HAP-1 (cell line): ENCODE measurements at regions not wholly inside any gene's neighbourhood (a gene's known extent, or its start where the extent isn't known, plus 50 kb on each side); places are given as distances from the start of the nearest gene placed in this dataset.
"Not testable (repeated sequence)": the region's sequence is repeated elsewhere in the genome, so short reads cannot be mapped to it uniquely, and the experiment has no call there.

Experiments used
- DNase-seq, 2 experiments: peaks; one replicate each; pipeline ENCODE4 v3.0.0-alpha.2; 2016 to 2020; ENCODE audit warnings: low spot score in 2 of 2
- H3K27me3 ChIP-seq: fragments of 250-450 bp; sonication (Bioruptor Pico); 2 replicates; pipeline ENCODE4 v1.5.1; 2020; ENCODE audit warnings: low read depth, mild to moderate bottlenecking, moderate library complexity
- H3K36me3 ChIP-seq: fragments of 250-450 bp; sonication (Bioruptor Pico); replicated peaks from 2 replicates; pipeline ENCODE4 v1.5.1; 2020; ENCODE audit warnings: mild to moderate bottlenecking
- H3K4me1 ChIP-seq: fragments of 250-450 bp; sonication (Bioruptor Pico); 2 replicates; pipeline ENCODE4 v1.5.1; 2020; ENCODE audit warnings: mild to moderate bottlenecking
- H3K4me3 ChIP-seq: fragments of 250-450 bp; sonication (Bioruptor Pico); 2 replicates; pipeline ENCODE4 v1.5.1; 2020; ENCODE audit warnings: mild to moderate bottlenecking, moderate library complexity
- H3K9me3 ChIP-seq: fragments of 250-450 bp; sonication (Bioruptor Pico); 2 replicates; pipeline ENCODE4 v1.5.1; 2020; ENCODE audit warnings: mild to moderate bottlenecking, moderate library complexity
- in situ Hi-C: fragments of 300-500 bp; cut with MboI; formaldehyde crosslinking; loops from 3 replicates; pipeline ENCODE4 v1.14.3; 2020; ENCODE audit warnings: low sequenced_read_pairs, inconsistent platforms, mixed read lengths

- no peak for DNase-seq
- Histone ChIP-seq H3K4me1 (peaks cover 38% of the 10 kb centered on the region), H3K36me3 (no peaks in the 10 kb centered on the region), H3K9me3 (no peaks in the 10 kb centered on the region), H3K4me3 (no peak overlapping the region), H3K27me3 (no peaks in the 10 kb centered on the region)
- in situ Hi-C loops, result no loop called here
Measured at GRCh38 chr9:33703430-33704102, 91.8 kb upstream of the PRSS3 start.

DNA sequence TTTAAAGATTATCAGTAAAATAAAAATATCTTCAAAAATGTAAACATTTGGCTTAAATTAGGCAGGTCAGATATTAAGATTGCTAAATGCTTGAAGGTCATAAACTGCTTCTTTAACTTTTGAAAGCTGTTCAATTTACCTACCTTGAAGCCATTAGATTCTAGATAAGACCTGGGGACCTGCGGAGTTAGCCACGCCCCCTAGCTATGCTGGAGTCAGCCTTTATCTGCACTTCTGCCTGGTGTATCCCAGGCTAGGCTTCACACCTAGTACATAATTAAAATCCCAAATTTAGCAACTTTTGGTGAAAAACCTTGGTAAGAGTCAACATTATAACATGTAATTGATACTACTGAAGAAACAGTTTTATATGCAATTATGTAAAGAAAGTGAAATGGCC is 89.9 kb upstream of the PRSS3 start:
- H3K36me3 ChIP-seq, H3K27me3 ChIP-seq, H3K4me3 ChIP-seq, in situ Hi-C loops, DNase-seq, H3K9me3 ChIP-seq: not testable (repeated sequence)
- H3K4me1 ChIP-seq, result peaks cover 53% of the 10 kb centered on the region

DNA sequence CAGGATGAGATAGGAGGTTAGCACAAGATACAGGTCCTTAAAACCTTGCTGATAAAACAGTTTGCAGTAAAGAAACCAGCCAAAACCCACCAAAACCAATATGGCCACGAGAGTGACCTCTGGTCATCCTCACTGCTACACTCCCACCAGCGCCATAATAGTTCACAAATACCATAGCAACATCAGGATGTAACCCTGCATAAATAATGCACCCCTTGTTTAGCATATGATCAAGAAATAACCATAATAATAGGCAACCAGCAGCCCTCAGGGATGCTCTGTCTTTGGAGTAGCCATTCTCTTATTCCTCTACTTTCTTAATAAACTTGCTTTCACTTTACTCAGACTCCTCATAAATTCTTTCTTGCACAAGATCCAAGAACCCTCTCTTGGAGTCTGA is 86.9 kb upstream of the PRSS3 start:
- Histone ChIP-seq H3K9me3 (no peaks in the 10 kb centered on the region), H3K36me3 (no peaks in the 10 kb centered on the region), H3K4me1 (peaks cover 55% of the 10 kb centered on the region), H3K27me3 (no peaks in the 10 kb centered on the region), H3K4me3 (no peak overlapping the region)
- peak; percentile 65 to 80 for DNase-seq
- in situ Hi-C loops, result no loop called here

DNA sequence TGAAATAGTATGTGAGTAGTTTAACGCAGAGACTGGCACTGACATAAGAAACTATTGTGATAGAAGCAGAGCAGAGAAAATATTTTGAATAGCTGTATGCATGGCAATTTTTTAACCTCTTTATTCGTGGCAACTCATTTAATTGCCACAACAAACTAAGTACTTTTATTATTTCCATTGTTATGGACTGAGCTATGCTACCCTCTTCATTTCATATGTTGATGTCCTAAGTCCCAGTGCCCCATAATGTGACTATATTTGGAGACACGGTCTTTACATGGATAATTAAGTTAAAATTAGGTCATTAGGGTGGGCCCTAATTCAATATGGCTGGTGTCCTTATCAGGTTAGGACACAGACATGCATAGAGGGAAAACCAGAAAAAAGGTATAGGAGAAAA is 86.1 kb upstream of the PRSS3 start:
- H3K27me3 ChIP-seq, result no peaks in the 10 kb centered on the region
- peaks cover 48% of the 10 kb centered on the region for H3K4me1 ChIP-seq
- no peaks in the 10 kb centered on the region for H3K9me3 ChIP-seq
- no peak overlapping the region for H3K4me3 ChIP-seq
- in situ Hi-C loops, result no loop called here
- DNase-seq, result peak; percentile 12 to 95
- no peaks in the 10 kb centered on the region for H3K36me3 ChIP-seq

DNA sequence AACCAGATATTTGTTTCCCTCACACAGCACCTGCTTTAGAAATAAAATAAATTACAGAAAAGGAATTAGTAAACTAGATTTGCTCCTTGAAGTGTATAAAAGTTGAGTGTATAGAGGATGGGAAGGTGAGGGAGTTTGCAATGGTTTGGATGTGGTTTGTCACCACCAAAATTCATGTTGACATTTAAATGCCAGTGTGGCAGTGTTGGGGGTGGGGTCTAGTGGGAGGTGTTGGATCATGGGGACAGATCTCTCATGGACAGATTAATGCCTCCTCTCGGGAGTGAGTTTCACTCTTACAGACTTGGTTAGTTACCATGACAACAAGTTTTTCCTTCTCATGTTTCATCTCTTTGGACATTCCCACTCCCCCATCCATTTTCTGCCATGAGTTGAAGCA is 83.9 kb upstream of the PRSS3 start:
- H3K27me3 ChIP-seq, in situ Hi-C loops, H3K36me3 ChIP-seq, H3K4me3 ChIP-seq, H3K9me3 ChIP-seq: not testable (repeated sequence)
- peak in 1 of 2 experiments; percentile 34 for DNase-seq
- H3K4me1 ChIP-seq, result peaks cover 38% of the 10 kb centered on the region

DNA sequence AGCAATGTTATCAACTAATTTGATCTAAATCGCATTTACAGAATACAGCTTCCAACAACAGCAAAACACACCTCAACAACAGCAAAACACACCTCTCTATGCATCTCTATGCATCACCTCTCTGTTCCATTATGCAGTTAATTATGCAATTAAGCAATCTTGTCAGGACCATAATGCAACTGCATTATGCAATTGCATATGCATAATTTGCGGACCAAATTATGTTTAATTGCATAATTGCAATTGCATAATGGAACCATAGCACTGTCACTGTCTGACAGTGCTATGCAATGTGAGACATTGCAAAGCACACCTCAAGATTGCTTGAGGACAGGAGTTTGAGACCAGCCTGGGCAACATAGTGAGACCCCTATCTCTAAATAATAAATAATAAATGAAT is 80.4 kb upstream of the PRSS3 start:
- Histone ChIP-seq H3K36me3 (no peaks in the 10 kb centered on the region), H3K9me3 (no peaks in the 10 kb centered on the region), H3K27me3 (no peaks in the 10 kb centered on the region), H3K4me3 (no peak overlapping the region), H3K4me1 (peaks cover 4% of the 10 kb centered on the region)
- in situ Hi-C loops, result no loop called here
- DNase-seq, result no peak

- in situ Hi-C loops, result no loop called here
- H3K4me1 ChIP-seq, result no peaks in the 10 kb centered on the region
- no peak overlapping the region for H3K4me3 ChIP-seq
- no peaks in the 10 kb centered on the region for H3K36me3 ChIP-seq
- H3K9me3 ChIP-seq, result no peaks in the 10 kb centered on the region
- H3K27me3 ChIP-seq, result no peaks in the 10 kb centered on the region
- DNase-seq, result no peak
Measured at GRCh38 chr9:33718987-33719386, 76.4 kb upstream of the PRSS3 start.

DNA sequence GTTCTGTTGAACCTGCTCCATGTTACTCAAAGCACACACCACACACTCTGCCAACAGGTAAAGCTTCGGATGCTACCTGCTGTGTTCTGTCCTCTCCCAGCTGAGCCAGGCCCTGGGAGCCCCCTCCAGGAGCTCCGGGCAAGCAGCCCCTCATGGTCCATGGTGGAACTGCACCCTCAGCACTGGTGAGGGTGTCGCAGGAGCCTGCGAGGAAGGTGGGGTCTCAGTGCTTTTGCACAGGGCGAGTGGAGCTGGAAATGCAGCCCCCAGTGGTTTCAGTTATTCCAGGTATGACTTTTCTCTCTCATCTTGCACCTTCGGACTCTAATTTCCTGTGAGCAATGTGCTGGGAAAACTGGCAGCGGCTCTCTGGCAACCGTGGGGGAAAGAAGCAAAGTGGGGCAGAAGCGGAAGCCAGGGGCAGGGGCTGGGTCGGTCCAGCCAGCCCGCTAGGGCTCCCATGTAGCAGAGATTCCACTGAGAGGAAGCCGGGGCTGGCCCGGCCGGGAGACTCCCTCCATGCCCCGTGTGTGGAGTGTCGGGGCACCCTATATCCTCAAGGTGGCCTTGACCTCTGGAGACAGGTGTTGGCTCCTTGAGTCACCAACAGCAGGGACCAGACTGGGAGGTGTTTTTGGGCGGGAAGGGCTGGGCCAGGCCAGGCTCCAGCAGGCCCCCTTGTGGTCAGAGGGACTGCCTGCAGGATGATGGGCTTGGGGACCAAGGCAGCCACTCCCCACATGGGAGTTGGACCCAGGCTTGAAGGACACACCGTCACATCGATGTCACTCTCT is 75.6 kb upstream of the PRSS3 start:
- H3K4me3 ChIP-seq, result no peak overlapping the region
- no peaks in the 10 kb centered on the region for H3K9me3 ChIP-seq
- H3K4me1 ChIP-seq, result no peaks in the 10 kb centered on the region
- DNase-seq, result peak; percentile 34 to 78
- H3K27me3 ChIP-seq, result no peaks in the 10 kb centered on the region
- no peaks in the 10 kb centered on the region for H3K36me3 ChIP-seq
- in situ Hi-C loops, result loop anchor here (5.0 kb wide), 1 partner anchor 97 kb away; no protein-coding TSS in a partner anchor

DNA sequence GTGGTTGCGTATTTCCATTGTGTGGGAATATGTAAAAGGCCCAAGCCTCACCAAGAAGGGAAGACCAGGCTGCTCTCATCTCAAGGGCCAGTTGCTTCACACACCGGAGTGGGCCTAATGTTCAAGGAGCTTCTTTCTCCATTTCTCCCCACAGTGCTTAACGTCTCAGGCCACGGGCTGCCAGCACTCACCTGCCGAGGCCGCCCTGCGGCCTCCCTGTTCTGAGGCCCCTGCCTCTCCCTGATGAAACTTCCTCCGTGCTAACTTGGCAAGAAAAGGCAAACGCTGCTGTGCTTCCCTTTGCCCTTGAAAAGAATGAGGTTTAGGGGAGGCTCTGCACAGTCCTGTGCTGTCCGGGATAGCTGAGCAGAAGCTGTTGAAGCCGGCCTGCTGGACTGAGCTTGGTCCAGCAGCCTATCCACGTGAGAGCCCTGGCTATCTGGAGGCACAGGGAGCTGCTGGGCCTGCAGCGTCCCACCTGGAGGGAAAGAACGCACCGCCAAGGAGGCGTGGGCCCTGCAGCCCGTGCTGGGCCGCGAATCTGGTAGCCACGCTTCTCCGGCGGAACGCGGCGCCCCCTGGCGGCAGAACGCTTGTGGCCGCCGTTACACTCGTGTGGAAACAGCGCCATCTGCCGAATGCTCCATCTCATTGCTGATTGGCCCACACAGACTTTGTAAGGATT is 73.5 kb upstream of the PRSS3 start:
- peak; percentile 69 to 94 for DNase-seq
- H3K36me3 ChIP-seq, result no peaks in the 10 kb centered on the region
- in situ Hi-C loops, result loop anchor here (5.0 kb wide), 1 partner anchor 100 kb away; no protein-coding TSS in a partner anchor
- no peaks in the 10 kb centered on the region for H3K27me3 ChIP-seq
- no peak overlapping the region for H3K4me3 ChIP-seq
- no peaks in the 10 kb centered on the region for H3K4me1 ChIP-seq
- H3K9me3 ChIP-seq, result peaks cover 3% of the 10 kb centered on the region; the same call in 1 of the 2 replicates

DNA sequence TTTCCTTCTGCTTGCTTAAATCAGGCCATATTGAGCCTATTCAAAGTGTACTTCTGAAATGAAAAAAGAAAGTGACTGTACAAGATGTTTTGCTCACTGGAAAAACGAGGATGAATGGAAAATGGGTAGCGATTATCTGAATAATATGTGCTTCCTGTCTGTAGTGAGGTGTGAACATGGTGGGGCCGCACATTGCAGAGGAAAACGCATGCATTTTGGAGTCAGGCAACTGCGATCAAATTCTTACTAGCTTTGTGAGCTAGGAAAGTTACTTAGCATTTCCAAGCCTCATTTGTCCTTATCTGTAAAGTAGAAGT is 73.0 kb upstream of the PRSS3 start:
- in situ Hi-C loops, result loop anchor here (5.0 kb wide), 1 partner anchor 100 kb away; no protein-coding TSS in a partner anchor
- H3K36me3 ChIP-seq, result no peaks in the 10 kb centered on the region
- H3K27me3 ChIP-seq, result no peaks in the 10 kb centered on the region
- no peaks in the 10 kb centered on the region for H3K4me1 ChIP-seq
- peaks cover 3% of the 10 kb centered on the region; the same call in 1 of the 2 replicates for H3K9me3 ChIP-seq
- no peak overlapping the region for H3K4me3 ChIP-seq
- DNase-seq, result no peak

- peaks cover 3% of the 10 kb centered on the region; the same call in 1 of the 2 replicates for H3K9me3 ChIP-seq
- no peaks in the 10 kb centered on the region for H3K36me3 ChIP-seq
- no peak overlapping the region for H3K4me3 ChIP-seq
- in situ Hi-C loops, result no loop called here
- H3K27me3 ChIP-seq, result no peaks in the 10 kb centered on the region
- DNase-seq, result no peak
- no peaks in the 10 kb centered on the region for H3K4me1 ChIP-seq
Measured at GRCh38 chr9:33728613-33729012, 66.7 kb upstream of the PRSS3 start.

- H3K4me1 ChIP-seq, result no peaks in the 10 kb centered on the region
- H3K9me3 ChIP-seq, result peaks cover 3% of the 10 kb centered on the region; the same call in 1 of the 2 replicates
- in situ Hi-C loops, result no loop called here
- no peaks in the 10 kb centered on the region for H3K36me3 ChIP-seq
- DNase-seq, result no peak
- no peak overlapping the region for H3K4me3 ChIP-seq
- no peaks in the 10 kb centered on the region for H3K27me3 ChIP-seq
Measured at GRCh38 chr9:33731142-33731541, 64.2 kb upstream of the PRSS3 start.

DNA sequence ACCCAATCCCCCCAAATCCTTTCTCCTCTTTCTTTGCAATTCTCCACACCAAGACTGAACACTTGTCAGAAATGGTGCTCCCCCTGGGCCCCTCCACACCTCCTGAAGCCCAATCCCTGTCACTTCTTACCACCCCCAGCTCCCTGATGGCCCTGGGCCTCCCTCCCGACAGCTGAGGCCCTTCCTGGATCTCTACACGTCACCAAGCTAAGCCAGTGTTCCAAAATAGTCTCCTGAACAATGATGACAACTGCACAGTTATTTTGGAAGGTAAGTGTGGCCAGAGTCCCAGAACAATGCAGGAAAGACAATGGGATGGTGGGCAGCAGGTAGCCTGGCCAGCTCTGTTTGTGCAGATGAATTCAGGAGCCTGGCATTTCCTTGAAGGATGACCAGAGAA is 63.7 kb upstream of the PRSS3 start:
- H3K4me1 ChIP-seq, result no peaks in the 10 kb centered on the region
- H3K27me3 ChIP-seq, result no peaks in the 10 kb centered on the region
- H3K4me3 ChIP-seq, result no peak overlapping the region
- in situ Hi-C loops, result no loop called here
- H3K9me3 ChIP-seq, result peaks cover under 1% of the 10 kb centered on the region; the same call in 1 of the 2 replicates
- no peaks in the 10 kb centered on the region for H3K36me3 ChIP-seq
- DNase-seq, result no peak
